ENCODE measurements at regions not wholly inside any gene's neighbourhood (a gene's known extent, or its start where the extent isn't known, plus 50 kb on each side); places are given as distances from the start of the nearest gene placed in this dataset.

GRCh38 chr11:26025676-26026075 lies 306.3 kb upstream of the ANO3 start:
- TF ChIP-seq POLR2A (IDR thresholded peaks at IDR 0.05) (no peak), CTCF (IDR thresholded peaks at IDR 0.05) (no peak)
- no peak for DNase-seq
- intact Hi-C loops (cut with DNase I; ENCODE audit: low total_unique reads): no loop called here
- Histone ChIP-seq H3K36me3 (no peaks in the 10 kb centered on the region), H3K4me1 (no peaks in the 10 kb centered on the region), H3K27me3 (no peaks in the 10 kb centered on the region), H3K27ac (no peak overlapping the region), H3K4me3 (no peak overlapping the region), H3K9me3 (no peaks in the 10 kb centered on the region)

- intact Hi-C loops (cut with DNase I; ENCODE audit: low total_unique reads): no loop called here
- no peaks in the 10 kb centered on the region for H3K4me1 ChIP-seq
- H3K36me3 ChIP-seq: no peaks in the 10 kb centered on the region
- TF ChIP-seq POLR2A (IDR thresholded peaks at IDR 0.05): no peak
- TF ChIP-seq CTCF (IDR thresholded peaks at IDR 0.05): no peak
- H3K27me3 ChIP-seq: no peaks in the 10 kb centered on the region
- no peak for DNase-seq
- H3K4me3 ChIP-seq: no peak overlapping the region
- H3K9me3 ChIP-seq: no peaks in the 10 kb centered on the region
- H3K27ac ChIP-seq: no peak overlapping the region
Observed at GRCh38 chr11:26026078-26026477, 305.9 kb upstream of the ANO3 start.

GRCh38 chr11:26027887-26028286 lies 304.0 kb upstream of the ANO3 start:
- DNase-seq: no peak
- TF ChIP-seq CTCF (IDR thresholded peaks at IDR 0.05): no peak
- no peak for TF ChIP-seq POLR2A (IDR thresholded peaks at IDR 0.05)
- Histone ChIP-seq H3K36me3 (no peaks in the 10 kb centered on the region), H3K9me3 (no peaks in the 10 kb centered on the region), H3K4me1 (no peaks in the 10 kb centered on the region), H3K27me3 (no peaks in the 10 kb centered on the region), H3K27ac (no peak overlapping the region), H3K4me3 (no peak overlapping the region)
- intact Hi-C loops (cut with DNase I; ENCODE audit: low total_unique reads): no loop called here

GRCh38 chr11:26028393-26028911 lies 303.5 kb upstream of the ANO3 start:
- no peak for TF ChIP-seq CTCF (IDR thresholded peaks at IDR 0.05)
- TF ChIP-seq POLR2A (IDR thresholded peaks at IDR 0.05): no peak
- no peak for DNase-seq
- Histone ChIP-seq H3K27ac (no peak overlapping the region), H3K36me3 (no peaks in the 10 kb centered on the region), H3K27me3 (no peaks in the 10 kb centered on the region), H3K9me3 (no peaks in the 10 kb centered on the region), H3K4me3 (no peak overlapping the region), H3K4me1 (no peaks in the 10 kb centered on the region)
- intact Hi-C loops (cut with DNase I; ENCODE audit: low total_unique reads): no loop called here

- H3K36me3 ChIP-seq: no peaks in the 10 kb centered on the region
- H3K27ac ChIP-seq: no peak overlapping the region
- intact Hi-C loops (cut with DNase I; ENCODE audit: low total_unique reads): no loop called here
- no peak for DNase-seq
- no peak overlapping the region for H3K4me3 ChIP-seq
- no peaks in the 10 kb centered on the region for H3K27me3 ChIP-seq
- H3K9me3 ChIP-seq: no peaks in the 10 kb centered on the region
- TF ChIP-seq POLR2A (IDR thresholded peaks at IDR 0.05) (no peak), CTCF (IDR thresholded peaks at IDR 0.05) (no peak)
- H3K4me1 ChIP-seq: no peaks in the 10 kb centered on the region
Observed at GRCh38 chr11:26030399-26030798, 301.5 kb upstream of the ANO3 start.
